GM20000 (cell line): ENCODE measurements at regions not wholly inside any gene's neighbourhood (a gene's known extent, or its start where the extent isn't known, plus 50 kb on each side); places are given as distances from the start of the nearest gene placed in this dataset.

Source experiments
- DNase-seq: peaks from one replicate; pipeline ENCODE4 v3.0.0; 2012; ENCODE audit warnings: low spot score
- TF ChIP-seq, protein P1 (sequence below): IDR thresholded peaks from 2 replicates; pipeline ENCODE4 v1.5.1; 2012; ENCODE audit warnings: mild to moderate bottlenecking, control low read depth; ENCODE audit errors: extremely low read depth, missing control alignments

DNA sequence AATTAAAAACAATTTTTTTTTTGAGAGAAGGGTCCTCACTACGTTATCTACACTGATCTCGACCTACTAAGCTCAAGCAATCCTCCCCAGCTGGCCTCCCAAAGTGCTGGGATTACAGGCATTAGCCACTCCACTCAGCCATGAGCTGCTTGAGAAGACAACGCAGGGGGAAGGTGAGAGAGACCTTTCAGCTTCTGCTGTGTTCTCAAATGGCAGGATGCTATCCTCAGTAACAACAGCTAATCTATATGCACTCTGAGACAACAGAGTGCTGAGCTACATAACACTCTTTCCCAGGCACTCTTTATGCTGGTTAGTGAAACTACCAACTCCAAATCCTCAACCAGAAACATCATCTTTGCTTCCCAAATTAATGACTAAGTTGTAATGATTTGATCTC lies 526.1 kb downstream of the CCER1 start:
- no peak for DNase-seq
- TF ChIP-seq, protein P1, sequence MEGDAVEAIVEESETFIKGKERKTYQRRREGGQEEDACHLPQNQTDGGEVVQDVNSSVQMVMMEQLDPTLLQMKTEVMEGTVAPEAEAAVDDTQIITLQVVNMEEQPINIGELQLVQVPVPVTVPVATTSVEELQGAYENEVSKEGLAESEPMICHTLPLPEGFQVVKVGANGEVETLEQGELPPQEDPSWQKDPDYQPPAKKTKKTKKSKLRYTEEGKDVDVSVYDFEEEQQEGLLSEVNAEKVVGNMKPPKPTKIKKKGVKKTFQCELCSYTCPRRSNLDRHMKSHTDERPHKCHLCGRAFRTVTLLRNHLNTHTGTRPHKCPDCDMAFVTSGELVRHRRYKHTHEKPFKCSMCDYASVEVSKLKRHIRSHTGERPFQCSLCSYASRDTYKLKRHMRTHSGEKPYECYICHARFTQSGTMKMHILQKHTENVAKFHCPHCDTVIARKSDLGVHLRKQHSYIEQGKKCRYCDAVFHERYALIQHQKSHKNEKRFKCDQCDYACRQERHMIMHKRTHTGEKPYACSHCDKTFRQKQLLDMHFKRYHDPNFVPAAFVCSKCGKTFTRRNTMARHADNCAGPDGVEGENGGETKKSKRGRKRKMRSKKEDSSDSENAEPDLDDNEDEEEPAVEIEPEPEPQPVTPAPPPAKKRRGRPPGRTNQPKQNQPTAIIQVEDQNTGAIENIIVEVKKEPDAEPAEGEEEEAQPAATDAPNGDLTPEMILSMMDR: no peak

DNA sequence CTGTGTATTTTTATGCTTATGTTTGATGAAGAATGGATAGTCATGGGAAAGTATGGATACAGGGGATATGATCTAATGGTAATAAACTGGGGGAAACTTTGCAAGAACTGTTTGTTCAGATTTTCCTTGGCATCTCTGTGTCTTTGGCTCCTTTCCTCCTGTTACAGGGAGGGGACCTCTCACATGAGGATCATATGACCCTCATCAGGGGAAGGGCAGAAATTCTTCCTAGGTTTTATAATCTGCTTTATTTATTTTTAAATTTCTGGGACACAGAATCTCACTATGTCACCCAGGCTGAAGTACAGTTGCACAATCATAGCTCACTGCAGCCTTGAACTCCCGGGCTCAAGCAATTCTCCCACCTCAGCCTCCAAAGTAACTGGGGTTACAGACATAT lies 526.5 kb downstream of the CCER1 start:
- TF ChIP-seq, protein P1: no peak
- DNase-seq: no peak

DNA sequence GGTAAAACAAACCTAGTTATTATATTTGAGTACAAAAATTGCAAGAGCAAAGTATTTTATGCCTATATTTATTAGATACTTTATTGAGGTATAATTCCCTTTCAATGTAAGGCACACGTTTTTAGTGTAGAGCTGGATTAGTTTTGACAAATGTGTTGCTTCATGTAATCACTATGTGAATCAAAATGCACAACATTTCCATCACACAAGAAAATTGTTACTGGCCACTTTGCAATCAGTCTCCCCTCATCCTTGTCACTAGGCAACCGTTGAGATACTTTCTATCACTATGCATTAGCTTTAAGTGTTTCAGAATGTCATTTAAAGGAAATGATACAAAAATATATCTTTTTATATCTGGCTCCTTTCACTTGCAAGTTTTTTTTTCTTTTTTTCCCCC lies 531.0 kb downstream of the CCER1 start:
- TF ChIP-seq, protein P1: no peak
- DNase-seq: no peak

DNA sequence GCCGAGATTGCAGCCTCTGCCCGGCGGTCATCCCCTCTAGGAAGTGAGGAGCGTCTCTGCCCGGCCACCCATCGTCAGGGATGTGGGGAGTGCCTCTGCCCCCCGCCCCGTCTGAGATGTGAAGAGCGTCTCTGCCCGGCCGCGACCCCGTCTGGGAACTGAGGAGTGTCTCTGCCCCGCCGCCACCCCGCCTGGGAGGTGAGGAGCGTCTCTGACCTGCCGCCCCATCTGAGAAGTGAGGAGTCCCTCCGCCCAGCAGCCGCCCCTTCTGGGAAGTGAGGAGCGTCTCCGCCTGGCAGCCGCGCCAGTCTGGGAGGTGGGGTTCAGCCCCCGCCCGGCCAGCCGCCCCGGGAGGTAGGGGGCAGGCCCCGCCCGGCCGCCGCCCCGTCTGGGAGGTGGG lies 544.0 kb downstream of the CCER1 start:
- DNase-seq: no peak
- TF ChIP-seq, protein P1: no peak

DNA sequence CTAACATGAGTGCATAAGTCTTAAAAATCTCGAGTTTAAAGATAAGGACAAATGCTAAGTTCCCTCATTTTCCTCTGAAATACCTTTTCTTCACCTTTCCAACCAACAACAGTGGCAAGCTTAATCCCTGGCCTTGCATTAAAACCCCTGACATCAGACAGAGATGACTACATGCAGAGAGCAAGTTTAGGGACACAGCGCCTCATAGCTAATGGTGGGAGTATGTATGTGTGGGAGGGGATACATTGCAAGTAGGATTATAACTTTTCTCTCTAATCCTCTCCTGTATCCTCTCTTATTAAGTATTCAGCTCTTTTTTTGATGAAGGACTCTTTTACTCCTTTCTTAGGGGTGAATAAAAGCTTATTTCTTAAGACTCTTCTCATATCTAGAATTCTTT lies 547.1 kb downstream of the CCER1 start:
- TF ChIP-seq, protein P1: no peak
- DNase-seq: no peak

DNA sequence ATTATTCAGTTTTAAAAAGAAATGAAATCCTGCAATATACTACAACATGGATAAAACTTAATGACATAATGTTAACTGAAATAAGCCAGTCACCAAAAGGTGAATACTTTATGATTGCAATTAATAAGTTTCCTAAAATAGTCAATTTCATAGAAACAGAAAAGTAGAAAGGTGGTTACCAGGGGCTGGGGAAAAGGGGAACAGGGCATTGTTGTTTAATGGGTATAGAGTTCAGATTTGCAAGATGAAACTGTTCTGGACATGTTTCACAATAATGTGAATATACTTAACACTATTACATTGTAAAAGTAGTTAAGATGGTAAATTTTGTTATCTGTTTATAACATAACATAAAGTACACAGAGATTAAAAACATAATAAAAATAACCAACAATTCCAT lies 550.9 kb downstream of the CCER1 start:
- DNase-seq: no peak
- TF ChIP-seq, protein P1: no peak

DNA sequence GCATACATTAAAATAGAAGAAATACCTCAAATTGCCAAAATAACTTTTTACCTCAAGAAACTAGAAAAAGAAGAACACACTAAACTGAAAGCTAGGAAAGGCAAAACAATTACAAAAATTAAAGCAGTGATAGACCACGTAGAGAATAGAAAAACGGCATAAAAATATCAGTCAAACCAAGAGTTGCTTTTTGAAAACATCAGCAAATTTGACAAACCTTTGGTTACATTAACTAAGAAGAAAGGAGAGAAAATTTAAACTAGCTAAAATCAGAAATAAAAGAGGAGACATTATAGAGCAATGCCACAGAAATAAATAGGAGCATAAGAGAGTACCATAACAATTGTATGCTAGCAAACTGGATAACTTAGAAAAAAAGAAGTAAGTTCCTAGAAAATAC lies 553.8 kb downstream of the CCER1 start:
- TF ChIP-seq, protein P1: no peak
- DNase-seq: no peak

DNA sequence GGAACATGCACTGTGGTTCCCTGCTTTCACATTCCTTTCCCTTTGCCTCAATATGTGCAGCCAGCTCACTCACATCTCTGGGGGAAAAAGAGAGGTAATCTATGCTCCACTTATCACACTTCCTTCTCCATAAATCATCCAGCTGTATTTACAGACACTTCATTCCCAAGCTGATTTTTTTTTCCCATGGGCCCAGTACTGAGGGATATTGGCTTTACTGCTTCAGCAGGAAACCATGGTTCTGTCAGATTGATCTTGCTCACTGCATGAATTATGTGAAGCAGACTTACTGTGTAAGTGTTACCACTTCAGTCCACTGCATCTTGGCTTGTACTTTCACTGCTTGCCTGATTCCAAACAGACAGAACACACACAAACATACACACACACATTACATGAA lies 555.6 kb downstream of the CCER1 start:
- no peak for DNase-seq
- TF ChIP-seq, protein P1: no peak
